ENCODE measurements at regions not wholly inside any gene's neighbourhood (a gene's known extent, or its start where the extent isn't known, plus 50 kb on each side); places are given as distances from the start of the nearest gene placed in this dataset.

- dilution Hi-C loops (cut with HindIII; ENCODE audit: low sequenced_read_pairs, unreplicated experiment) (no loop called here), in situ Hi-C loops (cut with MboI; ENCODE audit: low sequenced_read_pairs) (no loop called here), intact Hi-C loops (cut with micrococcal nuclease) (no loop called here)
- Histone ChIP-seq H3K4ac (ENCODE audit: low read depth, low read length) (no peak overlapping the region), H4K5ac (ENCODE audit: low read depth, low read length) (no peak overlapping the region), H2BK120ac (ENCODE audit: low read depth, low read length) (no peak overlapping the region), H4K91ac (ENCODE audit: insufficient read depth, low read depth, low read length) (no peak overlapping the region), H3K18ac (ENCODE audit: low read depth, low read length) (no peak overlapping the region), H3K27ac (ENCODE audit: insufficient read depth, low read length) (no peak overlapping the region), H3K9ac (ENCODE audit: low read depth, low read length) (no peak overlapping the region), H2AK9ac (replicated peaks; ENCODE audit: low read depth, low read length, poor library complexity) (no peak overlapping the region), H3K23ac (ENCODE audit: low read depth, low read length) (no peak overlapping the region), H3K9me3 (ENCODE audit: control insufficient read depth, insufficient read depth, low read length) (no peaks in the 10 kb centered on the region), H2BK5ac (ENCODE audit: low read depth, low read length, poor library complexity, severe bottlenecking) (no peak overlapping the region), H2AFZ (replicated peaks; ENCODE audit: low read length, poor library complexity) (no peak overlapping the region), H3K9me1 (ENCODE audit: insufficient read depth, low read length) (no peaks in the 10 kb centered on the region), H3K4me1 (ENCODE audit: control insufficient read depth, insufficient read depth, low read length) (peaks cover 5% of the 10 kb centered on the region), H4K8ac (ENCODE audit: low read depth in 2 of 2, low read length in 2 of 2) (no peak overlapping the region), H4K20me1 (ENCODE audit: insufficient read depth, low read length) (no peaks in the 10 kb centered on the region), H3K14ac (replicated peaks; ENCODE audit: low read depth, low read length) (no peak overlapping the region), H2AK5ac (ENCODE audit: low read depth, low read length) (no peak overlapping the region), H3K4me2 (ENCODE audit: low read depth, low read length) (no peak overlapping the region), H2BK15ac (ENCODE audit: low read depth, low read length) (no peak overlapping the region), H3K79me1 (ENCODE audit: low read depth in 1 of 2, low read length in 2 of 2) (no peaks in the 10 kb centered on the region), H3K27me3 (ENCODE audit: control insufficient read depth, insufficient read depth, low read length) (no peaks in the 10 kb centered on the region), H3K36me3 (ENCODE audit: control insufficient read depth, insufficient read depth, low read length) (no peaks in the 10 kb centered on the region), H3K56ac (ENCODE audit: extremely low read depth, insufficient read depth, low read length) (no peak overlapping the region), H2BK20ac (ENCODE audit: low read depth, low read length) (no peak overlapping the region), H3K4me3 (ENCODE audit: insufficient read depth, low read depth, low read length) (no peak overlapping the region)
- no peak for ATAC-seq (ENCODE audit: low read depth)
- ChIA-PET CTCF (no interaction called here), POLR2A (ENCODE audit: unreplicated experiment) (no interaction called here)
- no peak for TF ChIP-seq RCOR1 (IDR thresholded peaks at IDR 0.05; ENCODE audit: insufficient replicate concordance, low read length)
- no peak for TF ChIP-seq CTCF (conservative IDR thresholded peaks at IDR 0.05; ENCODE audit: low read depth, low read length)
- no peak for TF ChIP-seq BHLHE40 (IDR thresholded peaks at IDR 0.05; ENCODE audit: low read depth, low read length)
- TF ChIP-seq POLR2A (IDR thresholded peaks at IDR 0.05; ENCODE audit: low read depth, low read length), result no peak
- TF ChIP-seq MAZ (IDR thresholded peaks at IDR 0.05; ENCODE audit: borderline replicate concordance, low read depth, low read length), result no peak
- TF ChIP-seq ELK1 (IDR thresholded peaks at IDR 0.05; ENCODE audit: borderline replicate concordance, low read depth, low read length), result no peak
- no TSS peak for BruUV-seq (replicated peaks)
- DNase-seq, result no peak
- WGBS, 2 experiments (ENCODE audit: extremely low coverage in 2 of 2, insufficient read length in 1 of 2), result no CpG with 5 or more reads among the region's 2 CpGs
Measured at GRCh38 chr10:36333446-36333845, 691.4 kb upstream of the FZD8 start.

All from IMR-90 (cell line).